Adrenal gland (tissue), 5 donors: ENCODE measurements at regions not wholly inside any gene's neighbourhood (a gene's known extent, or its start where the extent isn't known, plus 50 kb on each side); places are given as distances from the start of the nearest gene placed in this dataset.

Experiments
- CTCF ChIP-seq, 6 experiments: fragments of 450-650 bp in 4 of 6; fragments of 200-600 bp in 2 of 6; sonication (generic) in 1 of 6; IDR thresholded peaks; 1 replicate in 5 of 6; 2 replicates in 1 of 6; pipeline versions ENCODE4 v1.5.1 to v1.8.0; 2016 to 2021; ENCODE audit warnings: antibody characterized with exemption in 6 of 6, mild to moderate bottlenecking in 2 of 6, moderate library complexity in 1 of 6
- POLR2A ChIP-seq, 2 donors: fragments of 450-650 bp; IDR thresholded peaks; one replicate each; pipeline ENCODE4 v1.6.1; 2017; ENCODE audit warnings: antibody characterized with exemption in 2 of 2, mild to moderate bottlenecking in 2 of 2, moderate library complexity in 1 of 2
- donor health status: DM: no; HTN: no; CAD: no.

GRCh38 chr20:6282642-6283041, 159.8 kb upstream of the FERMT1 start:
- TF ChIP-seq CTCF (IDR thresholded peaks at IDR 0.05), result no peak
- no peak for TF ChIP-seq POLR2A (IDR thresholded peaks at IDR 0.05)
